Adrenal gland (tissue), 5 donors: ENCODE measurements at regions not wholly inside any gene's neighbourhood (a gene's known extent, or its start where the extent isn't known, plus 50 kb on each side); places are given as distances from the start of the nearest gene placed in this dataset.
"Not testable (repeated sequence)": the region's sequence is repeated elsewhere in the genome, so short reads cannot be mapped to it uniquely, and the experiment has no call there.

Experiments used
- CTCF ChIP-seq, 6 experiments: fragments of 450-650 bp in 4 of 6; fragments of 200-600 bp in 2 of 6; sonication (generic) in 1 of 6; IDR thresholded peaks; 1 replicate in 5 of 6; 2 replicates in 1 of 6; pipeline versions ENCODE4 v1.5.1 to v1.8.0; 2016 to 2021; ENCODE audit warnings: antibody characterized with exemption in 6 of 6, mild to moderate bottlenecking in 2 of 6, moderate library complexity in 1 of 6
- POLR2A ChIP-seq, 2 donors: fragments of 450-650 bp; IDR thresholded peaks; one replicate each; pipeline ENCODE4 v1.6.1; 2017; ENCODE audit warnings: antibody characterized with exemption in 2 of 2, mild to moderate bottlenecking in 2 of 2, moderate library complexity in 1 of 2
- donor health status: DM: no; HTN: no; CAD: no.

- TF ChIP-seq CTCF, POLR2A (IDR thresholded peaks at IDR 0.05): not testable (repeated sequence)
These were observed 362.1 kb downstream of the TYW1 start for GRCh38 chr7:67358738-67359137.
